AG04450 (cell line): ENCODE measurements at regions not wholly inside any gene's neighbourhood (a gene's known extent, or its start where the extent isn't known, plus 50 kb on each side); places are given as distances from the start of the nearest gene placed in this dataset.

Experiments
- CTCF ChIA-PET: fragments of 300-600, 350-600 bp; formaldehyde crosslinking; extraction: SDS; loops from one replicate; lab custom pipeline; 2022; ENCODE audit warnings: antibody characterized with exemption, inconsistent platforms; lab: Charles Lee
- POLR2A ChIA-PET: fragments of 350-600 bp; formaldehyde crosslinking; extraction: SDS; loops from one replicate; lab custom pipeline; 2021; ENCODE audit warnings: antibody characterized with exemption, inconsistent platforms; lab: Yijun Ruan, JAX
- DNase-seq: peaks from one replicate; pipeline ENCODE4 v3.0.0-alpha.2; 2011; ENCODE audit warnings: low read depth, low spot score
- H3K27ac ChIP-seq: one replicate; pipeline ENCODE4 v1.5.1; 2012; ENCODE audit warnings: low read depth, low read length, control low read depth
- H3K27me3 ChIP-seq: one replicate; pipeline ENCODE4 v1.6.0; 2012; ENCODE audit warnings: low read length; ENCODE audit not compliant: control insufficient read depth, insufficient read depth
- H3K4me3 ChIP-seq: 2 replicates; pipeline ENCODE4 v1.5.1; 2011; ENCODE audit warnings: mild to moderate bottlenecking, low read depth, low read length, control low read depth
- H3K9me3 ChIP-seq: 2 replicates; pipeline ENCODE4 v1.5.1; 2012; ENCODE audit warnings: low read length; ENCODE audit not compliant: control insufficient read depth, insufficient read depth
- TF ChIP-seq, protein P1 (sequence below): IDR thresholded peaks from 2 replicates; pipeline ENCODE4 v1.5.1; 2011; ENCODE audit warnings: low read depth, low read length, control low read depth, inconsistent platforms

DNA sequence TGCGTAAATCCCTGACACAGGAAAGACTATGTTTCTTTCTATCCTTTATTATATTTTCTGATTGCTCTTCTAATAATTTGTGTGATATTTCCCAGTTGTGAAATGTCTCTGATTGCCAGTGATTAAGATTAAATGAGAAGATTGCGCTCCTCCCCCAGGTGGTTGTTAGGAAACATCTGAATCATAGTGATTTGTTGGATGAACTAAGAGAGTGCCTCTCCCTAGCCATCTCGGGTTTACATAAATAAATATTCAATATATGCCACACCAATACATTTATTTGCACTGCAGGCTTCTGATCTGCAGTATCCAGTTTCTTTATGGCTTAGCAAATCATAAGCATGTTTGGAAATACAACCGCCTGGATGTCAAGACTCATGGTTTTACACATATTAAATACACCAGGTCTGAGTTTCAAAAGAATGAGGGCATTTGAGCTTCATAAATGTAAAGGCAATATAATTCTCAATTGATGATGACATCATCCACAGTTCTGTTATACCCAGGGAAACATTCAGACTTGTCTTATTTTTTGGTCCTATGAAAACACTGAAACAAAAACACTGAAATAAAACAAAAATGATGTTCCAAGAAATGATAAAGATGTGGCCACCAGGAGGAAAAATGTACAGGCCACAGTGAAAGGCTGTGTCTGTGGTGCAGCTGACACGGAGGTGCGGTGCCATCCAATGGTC, 826.7 kb upstream of the ACVR2A start:
- no peak overlapping the region for H3K4me3 ChIP-seq
- POLR2A ChIA-PET, result no interaction called here
- no peak for DNase-seq
- CTCF ChIA-PET, result no interaction called here
- TF ChIP-seq, protein P1, sequence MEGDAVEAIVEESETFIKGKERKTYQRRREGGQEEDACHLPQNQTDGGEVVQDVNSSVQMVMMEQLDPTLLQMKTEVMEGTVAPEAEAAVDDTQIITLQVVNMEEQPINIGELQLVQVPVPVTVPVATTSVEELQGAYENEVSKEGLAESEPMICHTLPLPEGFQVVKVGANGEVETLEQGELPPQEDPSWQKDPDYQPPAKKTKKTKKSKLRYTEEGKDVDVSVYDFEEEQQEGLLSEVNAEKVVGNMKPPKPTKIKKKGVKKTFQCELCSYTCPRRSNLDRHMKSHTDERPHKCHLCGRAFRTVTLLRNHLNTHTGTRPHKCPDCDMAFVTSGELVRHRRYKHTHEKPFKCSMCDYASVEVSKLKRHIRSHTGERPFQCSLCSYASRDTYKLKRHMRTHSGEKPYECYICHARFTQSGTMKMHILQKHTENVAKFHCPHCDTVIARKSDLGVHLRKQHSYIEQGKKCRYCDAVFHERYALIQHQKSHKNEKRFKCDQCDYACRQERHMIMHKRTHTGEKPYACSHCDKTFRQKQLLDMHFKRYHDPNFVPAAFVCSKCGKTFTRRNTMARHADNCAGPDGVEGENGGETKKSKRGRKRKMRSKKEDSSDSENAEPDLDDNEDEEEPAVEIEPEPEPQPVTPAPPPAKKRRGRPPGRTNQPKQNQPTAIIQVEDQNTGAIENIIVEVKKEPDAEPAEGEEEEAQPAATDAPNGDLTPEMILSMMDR, result no peak
- H3K27ac ChIP-seq, result no peak overlapping the region
- H3K27me3 ChIP-seq, result no peaks in the 10 kb centered on the region
- H3K9me3 ChIP-seq, result no peaks in the 10 kb centered on the region

GRCh38 chr2:147016181-147016580, 828.6 kb upstream of the ACVR2A start:
- H3K4me3 ChIP-seq, result no peak overlapping the region
- CTCF ChIA-PET, result no interaction called here
- POLR2A ChIA-PET, result no interaction called here
- H3K27me3 ChIP-seq, result no peaks in the 10 kb centered on the region
- no peak for DNase-seq
- TF ChIP-seq, protein P1, result no peak
- H3K27ac ChIP-seq, result no peak overlapping the region
- no peaks in the 10 kb centered on the region for H3K9me3 ChIP-seq

- H3K27me3 ChIP-seq, result no peaks in the 10 kb centered on the region
- no peak overlapping the region for H3K4me3 ChIP-seq
- ChIA-PET POLR2A (no interaction called here), CTCF (no interaction called here)
- TF ChIP-seq, protein P1, result no peak
- H3K9me3 ChIP-seq, result no peaks in the 10 kb centered on the region
- no peak overlapping the region for H3K27ac ChIP-seq
- DNase-seq, result no peak
Measured at GRCh38 chr2:147015591-147015990, 829.2 kb upstream of the ACVR2A start.

DNA sequence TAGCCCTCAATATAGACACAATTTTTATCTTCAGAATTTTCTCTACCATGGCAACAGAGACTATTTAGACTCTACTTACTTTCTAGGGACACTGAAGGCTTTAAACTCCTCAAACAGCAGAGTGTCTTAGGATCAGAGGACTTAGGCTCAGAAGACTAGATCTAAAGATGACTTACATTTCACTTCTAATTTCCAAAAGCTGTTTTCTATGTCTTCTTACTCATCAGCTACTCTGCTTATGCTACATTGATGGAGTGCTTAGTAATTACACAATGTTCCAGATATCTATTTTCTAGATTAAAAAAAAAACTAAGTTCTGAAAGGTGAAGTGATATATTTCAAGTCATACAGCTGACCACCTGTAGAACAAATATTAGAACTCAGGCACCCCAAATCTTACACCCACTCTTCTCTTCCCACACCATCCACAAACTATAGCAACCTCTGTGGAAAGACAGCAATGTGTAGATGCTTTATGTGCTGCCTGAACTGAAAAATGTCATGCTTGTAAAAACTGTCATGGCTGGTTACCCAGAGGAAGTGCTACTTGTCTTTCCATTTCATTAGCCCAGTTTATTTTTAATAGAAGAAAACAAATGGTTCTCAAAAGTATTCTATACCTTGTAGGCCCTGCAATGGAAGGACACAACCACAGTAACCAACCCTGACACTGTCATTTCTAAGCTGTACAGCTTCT, 831.0 kb upstream of the ACVR2A start:
- POLR2A ChIA-PET, result no interaction called here
- CTCF ChIA-PET, result no interaction called here
- DNase-seq, result no peak
- no peak overlapping the region for H3K4me3 ChIP-seq
- H3K27ac ChIP-seq, result no peak overlapping the region
- H3K9me3 ChIP-seq, result no peaks in the 10 kb centered on the region
- TF ChIP-seq, protein P1, result no peak
- H3K27me3 ChIP-seq, result no peaks in the 10 kb centered on the region

GRCh38 chr2:147008481-147008880, 836.3 kb upstream of the ACVR2A start:
- ChIA-PET CTCF (no interaction called here), POLR2A (no interaction called here)
- H3K9me3 ChIP-seq, result no peaks in the 10 kb centered on the region
- H3K4me3 ChIP-seq, result no peak overlapping the region
- H3K27me3 ChIP-seq, result no peaks in the 10 kb centered on the region
- TF ChIP-seq, protein P1, result no peak
- H3K27ac ChIP-seq, result no peak overlapping the region
- DNase-seq, result no peak
